SKM-1 (cell line): ENCODE measurements at regions not wholly inside any gene's neighbourhood (a gene's known extent, or its start where the extent isn't known, plus 50 kb on each side); places are given as distances from the start of the nearest gene placed in this dataset.
"Not testable (repeated sequence)": the region's sequence is repeated elsewhere in the genome, so short reads cannot be mapped to it uniquely, and the experiment has no call there.

Experiments used
- DNase-seq: peaks from one replicate; lab custom pipeline; 2025; ENCODE audit not compliant: unreplicated experiment; lab: John Stamatoyannopoulos, UW

- not testable (repeated sequence) for DNase-seq
Observed at GRCh38 chr12:127503996-127504395, 763.0 kb upstream of the TMEM132C start.

- DNase-seq, result no peak
Observed at GRCh38 chr12:127504874-127505273, 762.1 kb upstream of the TMEM132C start.

GRCh38 chr12:127507341-127507740, 759.6 kb upstream of the TMEM132C start:
- DNase-seq, result no peak

- no peak for DNase-seq
Observed at GRCh38 chr12:127509066-127509778, 757.7 kb upstream of the TMEM132C start.

GRCh38 chr12:127515941-127516340, 751.0 kb upstream of the TMEM132C start:
- DNase-seq, result no peak

GRCh38 chr12:127516467-127516866, 750.5 kb upstream of the TMEM132C start:
- DNase-seq, result no peak

GRCh38 chr12:127519779-127520178, 747.2 kb upstream of the TMEM132C start:
- no peak for DNase-seq

GRCh38 chr12:127526925-127527324, 740.0 kb upstream of the TMEM132C start:
- no peak for DNase-seq

- no peak for DNase-seq
Observed at GRCh38 chr12:127528551-127528950, 738.4 kb upstream of the TMEM132C start.

- DNase-seq, result no peak
Observed at GRCh38 chr12:127531542-127531941, 735.4 kb upstream of the TMEM132C start.

- no peak for DNase-seq
Observed at GRCh38 chr12:127533353-127533752, 733.6 kb upstream of the TMEM132C start.

- no peak for DNase-seq
Observed at GRCh38 chr12:127536833-127537428, 730.0 kb upstream of the TMEM132C start.

GRCh38 chr12:127538316-127538715, 728.7 kb upstream of the TMEM132C start:
- no peak for DNase-seq

- DNase-seq, result no peak
Observed at GRCh38 chr12:127539226-127539858, 727.6 kb upstream of the TMEM132C start.

- no peak for DNase-seq
Observed at GRCh38 chr12:127542391-127542790, 724.6 kb upstream of the TMEM132C start.

- no peak for DNase-seq
Observed at GRCh38 chr12:127542931-127543330, 724.0 kb upstream of the TMEM132C start.

- no peak for DNase-seq
Observed at GRCh38 chr12:127546721-127547505, 720.1 kb upstream of the TMEM132C start.

GRCh38 chr12:127548123-127548553, 718.8 kb upstream of the TMEM132C start:
- no peak for DNase-seq

- DNase-seq, result no peak
Observed at GRCh38 chr12:127550271-127550670, 716.7 kb upstream of the TMEM132C start.

GRCh38 chr12:127552838-127553237, 714.1 kb upstream of the TMEM132C start:
- no peak for DNase-seq

GRCh38 chr12:127555071-127555470, 711.9 kb upstream of the TMEM132C start:
- no peak for DNase-seq
